Fibroblast of lung (primary cell): ENCODE measurements at regions not wholly inside any gene's neighbourhood (a gene's known extent, or its start where the extent isn't known, plus 50 kb on each side); places are given as distances from the start of the nearest gene placed in this dataset.
"Not testable (repeated sequence)": the region's sequence is repeated elsewhere in the genome, so short reads cannot be mapped to it uniquely, and the experiment has no call there.

Source experiments
- DNase-seq, 2 donors: peaks; one replicate each; pipeline versions ENCODE4 v3.0.0 to v3.0.0-alpha.2; 2010; ENCODE audit warnings: low read depth in 2 of 2
- H2AFZ ChIP-seq: 2 replicates; pipeline ENCODE4 v1.5.1; 2012; ENCODE audit warnings: low read length, control low read depth, inconsistent platforms
- H3K27ac ChIP-seq: 2 replicates; pipeline ENCODE4 v1.5.1; 2011; ENCODE audit warnings: low read length, control low read depth; ENCODE audit not compliant: insufficient read depth
- H3K27me3 ChIP-seq: 2 replicates; pipeline ENCODE4 v1.5.1; 2011; ENCODE audit warnings: mild to moderate bottlenecking, low read length; ENCODE audit not compliant: control insufficient read depth, insufficient read depth
- H3K36me3 ChIP-seq: 2 replicates; pipeline ENCODE4 v1.5.1; 2011; ENCODE audit warnings: low read length; ENCODE audit not compliant: control insufficient read depth, insufficient read depth
- H3K4me1 ChIP-seq: 2 replicates; pipeline ENCODE4 v1.5.1; 2011; ENCODE audit warnings: low read length; ENCODE audit not compliant: control insufficient read depth, insufficient read depth; ENCODE audit errors: extremely low read depth
- H3K4me2 ChIP-seq: 2 replicates; pipeline ENCODE4 v1.5.1; 2011; ENCODE audit warnings: low read length, control low read depth; ENCODE audit not compliant: insufficient read depth; ENCODE audit errors: extremely low read depth
- H3K4me3 ChIP-seq, 4 experiments: fragments of 200-600 bp in 1 of 4; sonication (generic) in 1 of 4; replicated peaks in 1 of 4; 2 replicates each; pipeline ENCODE4 v1.5.1; 2011 to 2016; ENCODE audit warnings: low read length in 4 of 4, low read depth in 3 of 4, mild to moderate bottlenecking in 3 of 4, control low read depth in 2 of 4, inconsistent platforms in 1 of 4, mixed read lengths in 1 of 4; ENCODE audit not compliant: insufficient read depth in 1 of 4; ENCODE audit errors: control extremely low read depth in 1 of 4
- H3K79me2 ChIP-seq: 2 replicates; pipeline ENCODE4 v1.5.1; 2012; ENCODE audit warnings: mild to moderate bottlenecking, low read length, inconsistent platforms; ENCODE audit not compliant: control insufficient read depth, insufficient read depth
- H3K9ac ChIP-seq: 2 replicates; pipeline ENCODE4 v1.5.1; 2011; ENCODE audit warnings: mild to moderate bottlenecking, low read length, control low read depth; ENCODE audit not compliant: insufficient read depth
- H3K9me3 ChIP-seq: 2 replicates; pipeline ENCODE4 v1.5.1; 2012; ENCODE audit warnings: low read depth, low read length; ENCODE audit not compliant: control insufficient read depth, insufficient read depth
- H4K20me1 ChIP-seq: 2 replicates; pipeline ENCODE4 v1.5.1; 2011; ENCODE audit warnings: low read length; ENCODE audit not compliant: control insufficient read depth, insufficient read depth; ENCODE audit errors: extremely low read depth
- EZH2 ChIP-seq: IDR thresholded peaks from 2 replicates; pipeline ENCODE4 v1.5.1; 2012; ENCODE audit warnings: low read length, control low read depth, mild to moderate bottlenecking; ENCODE audit errors: missing control alignments
- TF ChIP-seq, protein P1 (sequence below), 2 donors: IDR thresholded peaks in 1 of 2; conservative IDR thresholded peaks in 1 of 2; 1 replicate in 1 of 2; 2 replicates in 1 of 2; pipeline ENCODE4 v1.5.1; 2011 to 2012; ENCODE audit warnings: low read length in 2 of 2, control low read depth in 1 of 2, inconsistent platforms in 1 of 2, low read depth in 1 of 2, mild to moderate bottlenecking in 1 of 2

DNA sequence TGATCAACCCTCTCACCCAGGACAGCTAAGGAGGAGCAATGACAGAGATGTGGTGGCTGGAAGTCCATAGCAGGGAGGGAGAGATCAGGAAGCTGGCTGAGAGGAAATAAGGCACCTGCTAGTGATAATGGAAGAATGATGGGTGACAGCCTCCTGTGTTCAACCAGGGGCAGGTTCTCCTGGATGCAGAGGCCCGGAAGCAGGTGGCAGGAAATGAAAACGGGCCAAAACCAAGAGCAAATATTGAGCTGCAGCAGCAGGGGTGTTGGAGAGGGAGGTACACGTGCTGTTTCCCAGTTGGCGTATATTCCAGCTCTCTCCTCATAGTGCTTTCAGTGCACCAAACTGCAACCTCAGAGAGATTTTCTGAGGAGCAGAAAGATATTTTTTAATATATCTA is 213.4 kb upstream of the TBL1XR1 start:
- no peak overlapping the region for H3K27ac ChIP-seq
- H3K4me1 ChIP-seq = no peaks in the 10 kb centered on the region
- no peak overlapping the region for H3K4me2 ChIP-seq
- H3K79me2 ChIP-seq = no peaks in the 10 kb centered on the region
- H3K27me3 ChIP-seq = no peaks in the 10 kb centered on the region
- no peaks in the 10 kb centered on the region for H3K9me3 ChIP-seq
- no peak overlapping the region for H2AFZ ChIP-seq
- H3K9ac ChIP-seq = no peak overlapping the region
- no peak overlapping the region for H3K4me3 ChIP-seq
- no peaks in the 10 kb centered on the region for H3K36me3 ChIP-seq
- no peak for TF ChIP-seq EZH2
- TF ChIP-seq, protein P1, sequence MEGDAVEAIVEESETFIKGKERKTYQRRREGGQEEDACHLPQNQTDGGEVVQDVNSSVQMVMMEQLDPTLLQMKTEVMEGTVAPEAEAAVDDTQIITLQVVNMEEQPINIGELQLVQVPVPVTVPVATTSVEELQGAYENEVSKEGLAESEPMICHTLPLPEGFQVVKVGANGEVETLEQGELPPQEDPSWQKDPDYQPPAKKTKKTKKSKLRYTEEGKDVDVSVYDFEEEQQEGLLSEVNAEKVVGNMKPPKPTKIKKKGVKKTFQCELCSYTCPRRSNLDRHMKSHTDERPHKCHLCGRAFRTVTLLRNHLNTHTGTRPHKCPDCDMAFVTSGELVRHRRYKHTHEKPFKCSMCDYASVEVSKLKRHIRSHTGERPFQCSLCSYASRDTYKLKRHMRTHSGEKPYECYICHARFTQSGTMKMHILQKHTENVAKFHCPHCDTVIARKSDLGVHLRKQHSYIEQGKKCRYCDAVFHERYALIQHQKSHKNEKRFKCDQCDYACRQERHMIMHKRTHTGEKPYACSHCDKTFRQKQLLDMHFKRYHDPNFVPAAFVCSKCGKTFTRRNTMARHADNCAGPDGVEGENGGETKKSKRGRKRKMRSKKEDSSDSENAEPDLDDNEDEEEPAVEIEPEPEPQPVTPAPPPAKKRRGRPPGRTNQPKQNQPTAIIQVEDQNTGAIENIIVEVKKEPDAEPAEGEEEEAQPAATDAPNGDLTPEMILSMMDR (conservative IDR thresholded peaks at IDR 0.05 in 1 of 2, IDR thresholded peaks at IDR 0.05 in 1 of 2; ENCODE audit: low read depth in 1 of 2, low read length in 2 of 2) = no peak
- H4K20me1 ChIP-seq = no peaks in the 10 kb centered on the region
- no peak for DNase-seq

GRCh38 chr3:177411201-177411600 is 213.9 kb upstream of the TBL1XR1 start:
- no peak overlapping the region for H3K4me3 ChIP-seq
- no peaks in the 10 kb centered on the region for H3K79me2 ChIP-seq
- H4K20me1 ChIP-seq = no peaks in the 10 kb centered on the region
- no peak for DNase-seq
- H2AFZ ChIP-seq = no peak overlapping the region
- no peak overlapping the region for H3K4me2 ChIP-seq
- no peaks in the 10 kb centered on the region for H3K4me1 ChIP-seq
- H3K36me3 ChIP-seq = no peaks in the 10 kb centered on the region
- H3K27me3 ChIP-seq = no peaks in the 10 kb centered on the region
- no peak overlapping the region for H3K27ac ChIP-seq
- no peak for TF ChIP-seq EZH2
- TF ChIP-seq, protein P1 (conservative IDR thresholded peaks at IDR 0.05 in 1 of 2, IDR thresholded peaks at IDR 0.05 in 1 of 2; ENCODE audit: low read depth in 1 of 2, low read length in 2 of 2) = no peak
- H3K9ac ChIP-seq = no peak overlapping the region
- H3K9me3 ChIP-seq = no peaks in the 10 kb centered on the region

DNA sequence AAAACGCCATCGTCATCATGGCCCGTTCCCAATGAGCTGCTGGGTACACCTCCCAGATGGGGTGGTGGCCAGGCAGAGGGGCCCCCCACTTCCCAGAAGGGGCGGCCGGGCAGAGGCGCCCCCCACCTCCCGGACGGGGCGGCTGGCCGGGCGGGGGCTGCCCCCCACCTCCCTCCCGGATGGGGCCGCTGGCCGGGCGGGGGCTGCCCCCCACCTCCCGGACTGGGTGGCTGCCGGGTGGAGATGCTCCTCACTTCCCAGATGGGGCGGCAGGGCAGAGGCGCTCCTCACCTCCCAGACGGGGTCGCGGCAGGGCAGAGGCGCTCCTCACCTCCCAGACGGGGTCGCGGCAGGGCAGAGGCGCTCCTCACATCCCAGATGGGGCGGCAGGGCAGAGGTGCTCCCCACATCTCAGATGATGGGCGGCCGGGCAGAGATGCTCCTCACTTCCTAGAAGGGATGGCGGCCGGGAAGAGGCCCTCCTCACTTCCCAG is 215.4 kb upstream of the TBL1XR1 start:
- H3K79me2 ChIP-seq, H3K27me3 ChIP-seq, H3K27ac ChIP-seq, DNase-seq, H3K9me3 ChIP-seq, H4K20me1 ChIP-seq, H2AFZ ChIP-seq, H3K4me1 ChIP-seq, H3K9ac ChIP-seq, H3K4me3 ChIP-seq, H3K36me3 ChIP-seq, H3K4me2 ChIP-seq: not testable (repeated sequence)
